Activated T-cell treated with anti-CD3 and anti-CD28 coated beads for 24 hours (primary cell): ENCODE measurements at regions not wholly inside any gene's neighbourhood (a gene's known extent, or its start where the extent isn't known, plus 50 kb on each side); places are given as distances from the start of the nearest gene placed in this dataset.

Source experiments
- DNase-seq: peaks from one replicate; pipeline ENCODE4 v3.0.0-alpha.2; 2020; ENCODE audit warnings: low read depth

DNA sequence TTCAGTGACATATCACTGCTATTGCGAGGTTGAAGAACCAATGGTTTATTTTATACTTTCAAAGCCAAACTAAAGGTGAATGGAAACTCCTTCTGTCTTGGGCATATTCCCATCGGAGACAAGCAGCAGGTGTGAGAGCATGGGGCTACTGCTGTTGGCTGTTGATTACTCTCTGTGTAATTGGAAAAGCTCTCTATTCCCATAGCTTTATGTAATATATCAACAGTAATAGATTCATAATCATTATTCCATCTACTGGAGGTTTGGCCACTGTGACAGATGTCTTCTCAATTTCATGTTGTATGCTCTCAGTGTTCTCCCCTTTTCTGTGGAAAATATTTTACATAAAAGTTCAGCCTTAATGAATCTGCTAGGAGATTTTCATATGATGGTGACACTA is 352.0 kb downstream of the BTG1 start:
- DNase-seq: no peak

DNA sequence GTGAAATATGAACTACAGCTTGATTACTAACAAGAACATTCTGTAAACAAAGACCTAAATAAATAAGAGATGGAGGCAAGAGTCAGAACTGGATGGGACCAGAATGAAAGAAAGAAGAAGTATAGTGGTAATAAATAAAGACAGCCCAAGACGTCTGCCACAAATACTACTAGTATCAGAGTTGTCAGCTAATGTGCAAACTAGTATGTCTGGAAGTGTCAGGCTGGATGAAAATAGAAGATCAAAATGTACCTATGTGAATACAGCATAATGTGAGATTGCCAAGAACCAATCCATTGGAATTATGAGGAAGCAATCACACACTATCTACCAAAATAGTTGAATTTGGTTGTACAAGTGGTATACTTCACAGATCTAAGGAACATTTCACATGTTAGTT is 353.0 kb downstream of the BTG1 start:
- DNase-seq: no peak

DNA sequence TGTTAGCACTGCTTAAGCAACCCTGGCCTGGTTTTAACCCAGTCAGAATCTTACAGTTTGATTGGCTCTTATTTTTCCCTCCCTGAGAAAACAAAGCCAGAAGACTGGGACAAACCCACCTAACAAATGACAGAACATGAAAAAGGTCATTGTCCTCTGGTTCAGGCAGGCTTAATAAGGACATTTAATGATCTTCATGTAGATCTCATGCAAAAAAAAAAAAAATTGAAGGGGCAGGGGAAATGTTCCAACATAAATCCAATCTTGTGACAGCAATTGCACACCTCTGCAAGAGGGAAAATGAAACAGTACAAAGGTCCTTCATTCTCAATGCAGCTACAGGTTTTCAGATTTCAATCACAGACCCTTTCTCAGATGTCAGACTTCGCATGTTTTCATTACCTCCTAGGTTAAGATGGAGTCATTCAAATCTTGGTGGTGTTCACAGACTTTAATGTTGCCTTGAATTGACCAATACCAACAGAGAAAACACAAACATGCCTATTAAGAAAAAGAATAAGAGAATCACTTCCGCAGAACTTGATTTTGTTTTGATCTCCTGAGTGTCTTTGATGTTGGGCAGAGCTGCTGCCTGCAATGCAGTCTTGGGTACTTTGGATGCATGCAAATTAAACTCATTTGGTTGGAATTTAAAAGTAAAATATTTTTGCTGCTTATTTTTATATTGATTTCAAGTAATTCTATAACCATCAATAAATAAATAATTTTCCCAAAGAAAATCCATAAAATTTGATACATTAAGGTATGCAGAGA is 359.0 kb downstream of the BTG1 start:
- DNase-seq: no peak

DNA sequence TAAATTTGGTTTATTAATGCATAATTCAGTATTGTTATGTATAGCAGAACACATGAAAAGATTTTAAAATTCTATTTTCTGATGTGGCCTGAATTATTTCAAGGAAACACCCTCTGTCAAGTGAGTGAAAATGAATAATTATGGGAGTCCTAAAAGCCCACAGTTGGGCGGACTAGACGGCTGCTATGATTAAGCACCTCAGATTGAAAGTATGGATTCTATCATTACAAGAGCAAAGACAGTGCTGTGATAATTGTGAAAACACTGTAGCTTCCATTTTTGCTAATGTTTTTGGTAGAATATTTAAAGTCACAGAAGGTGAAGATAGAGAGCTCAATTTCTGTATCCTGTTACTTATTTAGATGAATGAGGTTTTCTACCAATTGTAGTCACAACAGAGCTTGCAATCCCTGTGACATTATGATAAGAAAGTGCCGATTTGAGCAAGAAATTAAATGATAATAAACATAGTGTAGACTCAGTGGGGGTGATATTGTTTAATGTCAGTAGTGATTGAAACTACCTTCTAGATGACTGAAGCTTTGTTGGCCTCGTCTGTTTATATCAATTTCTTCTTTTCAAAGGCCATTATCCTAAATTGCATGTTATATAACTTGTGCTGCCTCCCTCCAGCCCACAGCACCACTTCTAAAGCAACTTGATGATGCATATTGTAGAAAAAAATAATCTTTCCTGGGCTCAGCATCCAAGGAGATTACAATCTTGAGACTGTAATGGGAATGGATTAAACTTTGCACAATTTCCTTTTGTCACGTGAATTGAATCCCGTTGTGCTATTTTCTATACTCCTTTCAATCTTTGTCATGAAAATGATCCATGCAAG is 359.8 kb downstream of the BTG1 start:
- no peak for DNase-seq

DNA sequence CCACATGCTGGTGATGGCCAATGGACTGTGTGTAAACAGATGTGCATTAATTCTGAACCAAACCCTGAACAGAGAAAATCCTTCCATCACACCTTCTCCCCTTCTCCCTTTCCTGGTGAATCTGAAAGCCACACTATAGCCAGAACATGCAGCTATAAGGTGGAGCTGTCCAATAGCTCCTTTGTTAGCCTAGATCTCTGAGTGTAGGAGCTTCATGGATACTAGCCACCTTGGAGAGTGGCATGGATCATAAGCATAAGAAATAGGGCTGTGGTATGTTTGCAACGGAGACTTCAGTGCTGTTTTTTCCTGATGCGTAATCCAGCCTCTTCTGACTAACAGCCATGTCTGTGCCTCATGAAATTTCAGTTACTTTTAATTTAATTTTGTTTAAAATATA is 364.5 kb downstream of the BTG1 start:
- DNase-seq: no peak

DNA sequence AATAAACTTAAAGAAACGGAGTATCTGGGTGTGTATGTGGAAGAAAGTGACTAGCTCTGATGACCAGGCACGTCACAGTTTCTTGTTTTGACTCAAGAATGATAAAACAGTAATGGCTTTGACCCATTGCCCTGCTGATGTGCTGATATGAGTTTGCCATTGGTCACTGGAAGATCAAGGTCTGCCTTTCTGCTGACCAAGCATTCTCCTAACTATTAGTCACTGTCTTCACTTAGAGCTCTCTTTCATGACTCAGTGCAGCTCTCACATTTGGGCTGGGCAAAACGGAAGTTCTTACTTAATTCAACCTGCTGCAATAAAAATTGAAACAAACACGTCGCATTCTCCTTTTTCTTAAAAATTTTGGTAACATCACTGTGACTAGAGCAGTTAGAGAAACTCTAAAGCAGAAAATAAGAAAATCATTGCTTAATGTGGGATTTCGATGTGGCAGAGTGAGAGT is 366.7 kb downstream of the BTG1 start:
- peak; percentile 38 for DNase-seq

DNA sequence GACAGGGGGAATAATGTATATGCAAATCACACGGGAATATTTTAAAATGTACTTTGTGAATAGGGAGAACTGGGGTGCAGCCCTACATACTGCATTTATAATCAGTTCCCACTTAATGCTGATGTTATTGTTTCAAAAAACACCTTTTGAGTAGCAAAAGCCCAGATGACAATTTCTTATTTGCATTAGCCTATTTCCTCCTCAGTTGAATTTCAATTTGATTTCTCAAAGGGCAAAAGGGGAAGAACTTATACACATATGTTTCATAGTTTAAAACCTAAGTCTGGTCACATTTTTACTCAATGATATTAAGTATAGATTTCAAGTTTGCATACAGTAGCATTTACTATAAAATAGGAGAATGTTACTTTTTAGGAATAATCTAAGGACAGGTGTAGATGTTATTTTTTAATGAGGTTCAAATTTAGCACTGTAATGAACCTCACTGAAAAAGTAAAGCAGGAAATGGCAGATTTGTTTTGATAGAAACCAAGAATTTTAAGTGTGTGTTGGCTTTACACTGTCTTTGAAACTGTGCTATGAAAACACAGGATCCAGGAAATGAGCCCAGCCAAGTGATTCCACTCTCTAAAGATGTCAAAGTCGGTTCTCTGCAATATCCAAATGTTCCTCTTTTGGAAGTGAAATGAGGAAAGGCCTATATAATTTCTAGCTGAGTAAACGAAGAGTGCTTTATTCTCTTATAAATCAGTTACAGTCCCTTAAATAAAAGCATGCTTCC is 367.4 kb downstream of the BTG1 start:
- DNase-seq: no peak

DNA sequence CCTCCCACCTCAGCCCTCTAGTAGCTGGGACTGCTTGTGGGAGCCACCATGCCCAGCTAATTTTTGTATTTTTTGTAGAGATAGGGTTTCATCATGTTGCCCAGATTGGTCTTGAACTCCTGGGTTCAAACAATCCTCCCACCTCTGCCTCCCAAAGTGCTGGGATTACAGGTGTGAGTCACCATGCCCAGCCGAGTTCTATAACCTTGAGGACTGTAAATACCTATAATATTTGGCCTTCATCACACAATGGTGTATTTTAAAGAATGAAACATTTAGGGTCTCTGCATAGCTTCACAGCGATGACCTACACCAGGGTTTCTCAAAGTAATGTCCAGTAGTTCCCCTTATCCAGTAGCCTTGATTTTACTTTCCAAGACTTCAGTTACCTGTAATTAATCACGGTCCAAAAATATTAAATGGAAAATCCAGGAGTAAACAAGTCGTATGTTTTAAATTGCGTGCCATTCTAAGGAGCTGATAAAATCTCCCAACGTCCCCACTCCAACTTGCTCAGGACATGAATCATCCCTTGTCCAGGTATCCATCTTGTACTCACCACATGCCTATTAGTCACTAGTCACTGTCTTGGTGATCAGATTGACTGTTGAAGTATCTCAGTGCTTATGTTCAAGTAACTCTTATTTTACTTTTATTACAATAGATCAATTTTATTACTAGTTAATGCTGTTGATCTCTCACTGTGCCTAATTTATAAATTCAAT is 368.2 kb downstream of the BTG1 start:
- no peak for DNase-seq

DNA sequence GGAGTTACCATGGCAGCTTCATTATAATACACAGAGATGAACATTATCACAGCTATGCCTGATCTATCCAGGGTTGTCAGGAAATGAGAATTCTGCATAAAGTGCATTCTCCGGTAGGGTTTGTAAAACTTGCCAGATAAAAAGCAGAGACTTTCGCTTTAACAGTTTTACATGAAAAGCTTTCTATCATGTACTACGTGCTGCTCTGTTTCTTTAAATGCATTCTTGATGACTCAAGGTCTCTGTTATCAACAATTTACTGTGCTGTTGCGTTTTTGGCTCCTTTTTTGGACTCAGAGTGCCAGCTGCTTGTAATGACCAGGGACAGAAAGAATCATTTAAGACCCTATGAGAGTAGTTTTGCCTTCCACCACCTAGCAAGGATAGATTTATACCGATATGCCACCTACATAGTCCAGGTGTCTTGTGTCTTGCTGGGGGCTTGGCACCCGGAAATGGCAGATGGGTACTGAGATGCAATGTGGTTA is 371.2 kb downstream of the BTG1 start:
- DNase-seq: no peak

DNA sequence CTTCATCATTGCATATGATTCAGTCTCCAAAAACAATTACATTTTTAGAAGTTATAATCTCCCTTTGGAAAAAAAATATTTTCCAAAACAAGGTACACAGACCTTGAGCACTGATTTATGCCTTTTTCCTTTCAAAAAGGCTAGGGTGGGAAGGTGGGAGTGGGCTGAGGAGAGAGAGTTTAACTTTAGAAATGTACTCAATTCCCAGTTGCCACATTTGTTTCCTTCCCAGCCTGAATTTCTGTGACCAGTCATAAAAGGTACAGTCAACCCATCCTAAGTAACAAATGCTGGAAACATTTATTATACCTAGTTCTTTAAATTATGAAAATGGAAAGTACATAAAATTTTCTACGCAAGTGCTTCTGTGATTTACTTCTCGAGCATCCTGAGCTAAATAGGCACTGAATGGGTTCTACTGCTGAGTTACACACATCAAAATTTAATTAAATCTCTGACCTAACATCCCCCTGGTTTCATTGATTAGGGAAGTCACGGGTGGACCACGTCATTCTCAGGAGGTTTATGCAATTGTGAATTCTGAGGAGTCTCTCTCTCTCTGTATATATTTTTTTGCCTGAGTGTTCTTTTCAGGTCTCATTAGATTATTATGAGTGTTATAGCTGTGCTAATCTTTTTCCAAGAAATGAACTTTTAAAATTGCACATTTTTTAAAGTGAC is 371.8 kb downstream of the BTG1 start:
- no peak for DNase-seq

DNA sequence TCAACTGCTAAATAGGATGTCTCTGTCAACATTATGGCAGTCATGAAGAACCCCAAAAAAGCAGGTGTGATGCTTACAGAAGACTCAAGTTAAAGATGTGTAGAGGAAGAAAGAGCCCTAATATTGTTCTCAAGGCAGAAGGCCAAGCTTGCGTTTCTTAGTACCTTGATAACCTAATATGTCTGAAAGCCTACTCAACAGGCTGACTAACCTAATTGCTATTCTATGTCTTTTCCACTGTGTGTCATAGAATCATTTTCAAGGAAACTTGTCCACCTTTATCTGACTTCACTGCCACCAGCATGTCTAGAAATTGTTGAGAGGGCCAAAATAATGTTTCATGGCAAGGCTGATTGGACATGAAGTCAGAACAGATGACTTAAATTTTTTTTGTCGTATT is 373.2 kb downstream of the BTG1 start:
- DNase-seq: no peak

DNA sequence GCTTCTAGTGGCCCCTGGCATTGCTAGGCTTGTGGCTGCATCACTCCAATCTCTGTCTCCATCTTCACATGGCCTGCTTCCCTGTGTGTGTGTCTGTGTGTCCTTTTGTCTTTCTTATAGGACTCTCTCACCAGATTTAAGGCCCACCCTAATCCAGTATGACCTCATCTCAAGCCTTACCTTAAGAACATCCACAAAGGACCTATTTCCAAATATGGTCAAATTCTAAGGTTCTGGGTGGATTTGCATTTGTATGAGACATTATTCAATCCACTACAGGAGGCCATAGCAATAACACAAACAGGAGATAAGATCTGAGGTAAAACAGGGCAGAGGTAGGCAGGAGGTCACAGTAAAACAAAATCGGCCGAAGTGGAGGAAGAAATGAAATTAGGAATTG is 375.9 kb downstream of the BTG1 start:
- no peak for DNase-seq

DNA sequence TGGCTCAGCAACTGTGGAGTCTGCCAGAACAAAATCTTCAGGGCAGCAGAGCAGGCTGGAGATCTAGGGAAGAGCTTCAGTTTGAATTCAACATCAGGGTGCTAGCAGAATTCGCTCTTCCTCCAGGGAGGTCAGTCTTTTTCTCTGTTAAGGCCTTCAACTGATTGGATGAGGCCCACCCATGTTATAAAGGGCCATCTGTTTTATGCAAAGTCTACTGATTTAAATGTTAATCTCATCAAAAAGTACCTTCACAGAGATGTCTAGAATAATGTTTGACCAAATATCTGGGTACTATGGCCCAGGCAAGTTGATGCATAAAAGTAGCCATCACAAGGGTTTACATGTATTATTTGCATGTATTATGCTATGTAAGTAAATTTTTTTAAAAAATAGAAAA is 378.4 kb downstream of the BTG1 start:
- no peak for DNase-seq

DNA sequence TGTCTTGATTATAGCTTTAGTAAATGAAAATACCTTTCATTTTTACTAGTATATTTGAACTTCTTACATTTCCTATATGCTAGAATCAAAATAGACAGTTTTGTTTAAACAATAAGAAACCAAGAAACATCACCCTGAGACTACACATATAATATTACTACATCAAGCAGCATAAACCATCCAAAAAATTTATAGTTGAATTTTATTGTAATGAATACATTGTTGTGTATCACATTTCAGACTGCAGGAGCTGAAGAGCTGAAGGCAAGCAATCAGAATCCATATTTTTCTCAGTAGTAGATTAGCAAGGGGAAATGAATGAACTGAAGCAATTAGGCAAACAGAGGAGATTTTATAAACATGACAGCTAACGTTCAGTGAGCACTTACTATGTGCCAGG is 379.2 kb downstream of the BTG1 start:
- DNase-seq: no peak

DNA sequence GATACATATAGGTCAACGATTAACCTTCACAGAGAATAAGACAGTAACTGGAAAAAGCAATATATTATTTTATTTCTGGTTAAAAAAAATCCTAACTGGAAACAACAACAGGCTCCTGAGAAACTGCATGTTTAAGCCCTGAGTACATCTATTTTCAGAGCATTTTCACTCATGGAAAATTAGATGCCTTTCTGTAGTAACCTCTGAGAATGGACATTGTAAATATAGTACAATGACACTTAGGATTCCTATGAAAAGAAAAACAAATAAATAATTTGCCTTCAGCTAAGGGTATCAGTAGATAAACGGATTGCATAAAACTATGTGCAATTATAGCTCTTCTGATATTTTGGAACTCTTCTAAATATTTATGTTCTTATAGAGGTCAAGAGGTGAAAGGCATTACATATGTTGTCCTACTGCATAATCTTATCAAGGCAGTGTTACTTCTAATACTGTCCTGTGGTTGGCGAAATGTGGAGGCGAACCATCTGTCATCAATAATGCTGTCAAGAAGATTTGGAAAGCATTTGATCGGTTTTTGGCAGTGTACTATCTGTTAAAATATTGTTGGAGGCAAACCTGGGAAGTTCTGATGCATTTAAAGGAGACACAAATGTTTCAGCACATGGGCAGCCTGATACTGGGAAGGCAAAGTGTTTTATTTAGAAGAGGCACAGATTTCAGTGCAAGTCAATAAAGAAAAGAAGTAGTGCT is 381.8 kb downstream of the BTG1 start:
- no peak for DNase-seq

DNA sequence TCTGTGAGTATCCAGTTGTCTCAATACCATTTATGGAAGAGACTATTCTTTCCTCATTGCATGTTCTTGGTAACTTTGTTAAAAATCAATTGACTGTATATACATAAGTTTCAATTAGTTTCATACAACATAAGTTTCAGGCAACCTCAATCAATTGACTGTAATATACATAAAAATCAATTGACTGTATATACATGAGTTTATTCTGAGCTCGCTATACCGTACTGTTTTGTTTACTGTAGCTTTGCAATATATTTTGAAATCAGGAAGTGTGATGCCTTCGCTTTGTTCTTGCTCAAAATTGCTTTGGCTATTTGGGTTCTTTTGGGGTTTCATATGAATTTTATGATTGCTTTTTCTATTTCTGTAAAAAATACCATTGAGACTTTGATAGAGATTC is 392.0 kb downstream of the BTG1 start:
- DNase-seq: no peak

DNA sequence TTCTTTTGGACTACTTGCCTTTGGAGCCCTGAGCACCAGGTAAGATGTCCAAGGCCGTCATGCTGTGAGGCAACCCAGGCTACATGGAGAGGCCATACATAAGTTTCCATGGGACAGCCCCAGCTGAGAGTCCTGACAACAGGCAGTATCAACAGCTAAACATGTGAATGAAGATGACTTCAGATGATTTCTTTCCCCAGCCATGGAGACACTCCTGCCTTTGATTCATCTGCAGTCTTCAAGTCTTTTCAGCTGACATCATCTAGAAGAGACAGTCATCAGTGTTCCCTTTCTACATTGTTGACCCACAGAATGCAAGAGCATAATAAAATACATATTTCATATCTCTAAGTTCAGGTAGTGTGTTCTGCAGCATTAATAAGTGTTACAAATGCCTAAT is 398.7 kb downstream of the BTG1 start:
- DNase-seq: no peak

DNA sequence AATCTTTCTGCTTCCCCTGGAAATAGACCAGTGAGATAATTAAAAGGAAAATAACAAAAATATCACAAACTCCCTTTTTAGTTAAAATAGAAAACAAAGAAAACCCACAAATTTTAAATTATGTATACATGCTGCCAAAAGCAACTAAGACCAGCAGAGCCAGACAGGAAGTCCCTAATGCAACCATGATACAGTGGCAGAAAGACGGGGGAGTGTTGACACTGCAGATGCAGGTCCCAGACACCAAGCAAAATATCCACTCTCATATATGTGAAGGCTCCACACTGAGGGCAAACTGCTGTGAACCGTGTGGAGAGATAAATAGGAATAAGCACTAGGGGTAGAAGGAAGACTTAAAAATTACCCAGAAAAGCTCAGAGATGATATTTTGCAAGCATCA is 401.0 kb downstream of the BTG1 start:
- DNase-seq: no peak

DNA sequence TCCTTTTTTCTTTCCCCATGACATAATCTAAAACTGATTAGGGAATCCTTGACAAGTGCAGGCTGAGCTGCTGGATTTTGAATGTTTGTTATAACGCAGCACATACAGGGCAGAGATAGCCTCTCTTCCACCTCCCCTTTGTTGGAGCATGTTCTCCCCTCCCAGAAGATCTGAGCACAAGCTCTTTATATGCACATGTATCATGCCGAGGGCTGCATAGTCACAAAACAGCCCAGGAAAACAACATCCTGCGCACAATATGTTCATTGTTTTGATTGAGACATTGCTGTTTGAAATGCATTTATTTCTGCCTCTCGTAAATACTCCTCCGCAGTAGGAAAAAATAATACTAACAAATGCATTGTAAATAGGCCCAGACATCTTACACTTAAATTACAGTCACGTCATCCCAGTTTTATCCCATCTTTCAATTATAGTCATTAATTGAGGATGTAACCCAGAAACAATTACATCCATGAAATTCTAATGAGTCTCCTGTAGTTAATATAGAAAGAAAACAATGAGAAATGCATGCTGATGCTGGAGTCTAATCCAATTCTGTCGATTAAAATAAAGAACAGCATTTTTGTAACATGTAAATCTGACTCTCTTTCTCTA is 401.8 kb downstream of the BTG1 start:
- DNase-seq: no peak

DNA sequence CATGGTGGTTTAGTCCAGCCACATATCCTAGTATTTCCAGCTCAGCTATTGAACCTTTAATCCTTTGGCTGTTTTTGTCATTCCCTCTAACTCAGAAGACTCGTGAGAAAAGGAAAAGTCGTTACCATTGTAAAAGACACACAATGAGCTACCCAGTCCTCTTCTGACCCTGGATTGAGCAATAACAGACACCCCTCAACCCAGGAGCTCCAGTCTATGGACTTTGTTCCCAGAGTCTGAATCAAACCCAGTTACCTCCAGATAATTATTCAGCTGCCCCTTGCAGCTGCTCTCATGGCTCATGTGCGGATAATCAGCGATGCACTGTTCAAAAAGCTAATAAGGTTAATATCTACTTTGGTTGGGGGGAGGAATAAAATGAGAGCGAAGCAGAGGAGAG is 402.4 kb downstream of the BTG1 start:
- no peak for DNase-seq
